Trophoblast cell (in vitro differentiated cells and primary cell): ENCODE measurements at regions not wholly inside any gene's neighbourhood (a gene's known extent, or its start where the extent isn't known, plus 50 kb on each side); places are given as distances from the start of the nearest gene placed in this dataset.

Experiments used
- DNase-seq, 2 donors: peaks; one replicate each; pipeline ENCODE4 v3.0.0-alpha.2; 2016
- H2AFZ ChIP-seq: 2 replicates; pipeline ENCODE4 v1.6.1; 2013; ENCODE audit warnings: low read length, moderate library complexity, mild to moderate bottlenecking; ENCODE audit not compliant: insufficient read depth, poor library complexity
- H2AK5ac ChIP-seq: 2 replicates; pipeline ENCODE4 v1.6.1; 2013; ENCODE audit warnings: mild to moderate bottlenecking, low read length
- H2BK120ac ChIP-seq: 2 replicates; pipeline ENCODE4 v1.6.1; 2013; ENCODE audit warnings: low read length, mild to moderate bottlenecking, moderate library complexity; ENCODE audit not compliant: insufficient read depth, poor library complexity
- H2BK12ac ChIP-seq: 2 replicates; pipeline ENCODE4 v1.6.1; 2013; ENCODE audit warnings: mild to moderate bottlenecking, low read length, moderate library complexity
- H2BK5ac ChIP-seq: 2 replicates; pipeline ENCODE4 v1.6.1; 2013; ENCODE audit warnings: low read length, low read depth, moderate library complexity, mild to moderate bottlenecking; ENCODE audit not compliant: poor library complexity
- H3K14ac ChIP-seq: 2 replicates; pipeline ENCODE4 v1.6.1; 2013; ENCODE audit warnings: mild to moderate bottlenecking, low read length
- H3K18ac ChIP-seq: 2 replicates; pipeline ENCODE4 v1.6.1; 2013; ENCODE audit warnings: mild to moderate bottlenecking, low read length
- H3K23ac ChIP-seq: 2 replicates; pipeline ENCODE4 v1.6.1; 2013; ENCODE audit warnings: low read length
- H3K27ac ChIP-seq: 2 replicates; pipeline ENCODE4 v1.5.1; 2013; ENCODE audit warnings: low read depth, mild to moderate bottlenecking, inconsistent platforms, low read length, moderate library complexity
- H3K27me3 ChIP-seq: 2 replicates; pipeline ENCODE4 v1.6.1; 2013; ENCODE audit warnings: inconsistent platforms, mild to moderate bottlenecking, low read length, moderate library complexity; ENCODE audit not compliant: insufficient read depth
- H3K36me3 ChIP-seq, 2 experiments: 1 replicate in 1 of 2; 2 replicates in 1 of 2; pipeline ENCODE4 v1.6.1; 2013; ENCODE audit warnings: low read length in 2 of 2, mild to moderate bottlenecking in 2 of 2, moderate library complexity in 1 of 2; ENCODE audit not compliant: insufficient read depth in 2 of 2, control insufficient read depth in 1 of 2
- H3K4ac ChIP-seq: 2 replicates; pipeline ENCODE4 v1.6.1; 2013; ENCODE audit warnings: low read depth, mild to moderate bottlenecking, low read length, moderate library complexity
- H3K4me1 ChIP-seq, 2 experiments: 1 replicate in 1 of 2; 2 replicates in 1 of 2; pipeline ENCODE4 v1.6.1; 2013; ENCODE audit warnings: low read length in 2 of 2, mild to moderate bottlenecking in 2 of 2, moderate library complexity in 1 of 2; ENCODE audit not compliant: insufficient read depth in 2 of 2, control insufficient read depth in 1 of 2
- H3K4me2 ChIP-seq: 2 replicates; pipeline ENCODE4 v1.6.1; 2013; ENCODE audit warnings: inconsistent platforms, mild to moderate bottlenecking, low read length, moderate library complexity
- H3K4me3 ChIP-seq: 2 replicates; pipeline ENCODE4 v1.5.1; 2013; ENCODE audit warnings: mild to moderate bottlenecking, low read depth, low read length, inconsistent platforms
- H3K79me1 ChIP-seq: one replicate; pipeline ENCODE4 v1.6.1; 2013; ENCODE audit warnings: low read length
- H3K79me2 ChIP-seq: 2 replicates; pipeline ENCODE4 v1.6.1; 2013; ENCODE audit warnings: low read length, mild to moderate bottlenecking; ENCODE audit not compliant: control insufficient read depth, insufficient read depth, poor library complexity
- H3K9ac ChIP-seq: 2 replicates; pipeline ENCODE4 v1.6.1; 2013; ENCODE audit warnings: mild to moderate bottlenecking, low read length
- H3K9me3 ChIP-seq: 2 replicates; pipeline ENCODE4 v1.6.1; 2013; ENCODE audit warnings: low read depth, mild to moderate bottlenecking, control low read depth, inconsistent platforms, low read length; ENCODE audit not compliant: insufficient read depth
- H4K12ac ChIP-seq: 2 replicates; pipeline ENCODE4 v1.6.1; 2013; ENCODE audit warnings: low read depth, mild to moderate bottlenecking, low read length, moderate library complexity
- H4K8ac ChIP-seq: 2 replicates; pipeline ENCODE4 v1.6.1; 2013; ENCODE audit warnings: low read depth, mild to moderate bottlenecking, low read length, moderate library complexity
- H4K91ac ChIP-seq: one replicate; pipeline ENCODE4 v1.6.1; 2013; ENCODE audit warnings: low read depth, mild to moderate bottlenecking, low read length, moderate library complexity
- WGBS: extraction: QIAGEN DNeasy Blood & Tissue Kit; methylation state at CpG from one replicate; pipeline ENCODE4 v1.1.7; 2013; ENCODE audit warnings: missing lambda C conversion rate; ENCODE audit not compliant: insufficient read length, insufficient coverage; ENCODE audit errors: extremely low coverage; 5-methylcytosine and 5-hydroxymethylcytosine counted together

- Histone ChIP-seq H3K4me3 (no peak overlapping the region), H3K18ac (no peak overlapping the region), H2BK12ac (no peak overlapping the region), H3K23ac (no peak overlapping the region), H3K79me1 (no peaks in the 10 kb centered on the region), H3K4me1 (peaks cover 3 to 7% of the 10 kb centered on the region in 2 experiments), H3K9ac (no peak overlapping the region), H3K4me2 (no peak overlapping the region), H4K91ac (no peak overlapping the region), H3K27ac (no peak overlapping the region), H3K27me3 (no peaks in the 10 kb centered on the region), H2BK5ac (no peak overlapping the region), H2AFZ (no peak overlapping the region), H4K8ac (no peak overlapping the region), H3K36me3 (no peaks in the 10 kb centered on the region), H3K9me3 (no peaks in the 10 kb centered on the region), H3K14ac (no peak overlapping the region), H2AK5ac (no peak overlapping the region), H3K4ac (no peak overlapping the region), H2BK120ac (no peak overlapping the region), H3K79me2 (no peaks in the 10 kb centered on the region), H4K12ac (no peak overlapping the region)
- DNase-seq = no peak
- no CpG with 5 or more reads among the region's 4 CpGs for WGBS
Observed at GRCh38 chr2:147479358-147479757, 365.5 kb upstream of the ACVR2A start.

GRCh38 chr2:147473075-147473474 lies 371.8 kb upstream of the ACVR2A start:
- H3K79me1 ChIP-seq = no peaks in the 10 kb centered on the region
- no peak overlapping the region for H2BK120ac ChIP-seq
- no peaks in the 10 kb centered on the region for H3K79me2 ChIP-seq
- no peak overlapping the region for H2AFZ ChIP-seq
- no peak overlapping the region for H4K91ac ChIP-seq
- no peaks in the 10 kb centered on the region for H3K27me3 ChIP-seq
- no peak overlapping the region for H3K9ac ChIP-seq
- no peak overlapping the region for H2BK12ac ChIP-seq
- no peak overlapping the region for H3K14ac ChIP-seq
- H3K18ac ChIP-seq = no peak overlapping the region
- H3K9me3 ChIP-seq = no peaks in the 10 kb centered on the region
- no peak overlapping the region for H3K4ac ChIP-seq
- H2AK5ac ChIP-seq = no peak overlapping the region
- H3K4me3 ChIP-seq = no peak overlapping the region
- no peak overlapping the region for H4K12ac ChIP-seq
- H2BK5ac ChIP-seq = no peak overlapping the region
- H3K23ac ChIP-seq = no peak overlapping the region
- no peaks in the 10 kb centered on the region for H3K36me3 ChIP-seq
- no peak overlapping the region for H3K27ac ChIP-seq
- H4K8ac ChIP-seq = no peak overlapping the region
- H3K4me1 ChIP-seq = no peaks in the 10 kb centered on the region
- no peak overlapping the region for H3K4me2 ChIP-seq
- DNase-seq = no peak

GRCh38 chr2:147471126-147471525 lies 373.7 kb upstream of the ACVR2A start:
- H3K23ac ChIP-seq = no peak overlapping the region

GRCh38 chr2:147469471-147469870 lies 375.4 kb upstream of the ACVR2A start:
- H3K4me2 ChIP-seq = no peak overlapping the region
- H2AFZ ChIP-seq = no peak overlapping the region
- no CpG with 5 or more reads among the region's 2 CpGs for WGBS
- no peak overlapping the region for H2BK5ac ChIP-seq
- H3K18ac ChIP-seq = no peak overlapping the region
- DNase-seq = no peak
- no peaks in the 10 kb centered on the region for H3K9me3 ChIP-seq
- H3K36me3 ChIP-seq = no peaks in the 10 kb centered on the region
- H4K8ac ChIP-seq = no peak overlapping the region
- H4K91ac ChIP-seq = no peak overlapping the region
- H3K14ac ChIP-seq = no peak overlapping the region
- no peak overlapping the region for H2BK120ac ChIP-seq
- H3K4me1 ChIP-seq = no peaks in the 10 kb centered on the region
- no peak overlapping the region for H3K4ac ChIP-seq
- no peak overlapping the region for H2AK5ac ChIP-seq
- no peak overlapping the region for H3K9ac ChIP-seq
- H3K79me2 ChIP-seq = no peaks in the 10 kb centered on the region
- H3K27ac ChIP-seq = no peak overlapping the region
- H3K27me3 ChIP-seq = no peaks in the 10 kb centered on the region
- no peak overlapping the region for H3K23ac ChIP-seq
- no peak overlapping the region for H4K12ac ChIP-seq
- H3K4me3 ChIP-seq = no peak overlapping the region
- H2BK12ac ChIP-seq = no peak overlapping the region
- H3K79me1 ChIP-seq = no peaks in the 10 kb centered on the region

More at GRCh38 chr2:147471126-147471525, 373.7 kb upstream of the ACVR2A start:
- Histone ChIP-seq H3K4me1 (no peaks in the 10 kb centered on the region), H4K12ac (no peak overlapping the region), H3K4me2 (no peak overlapping the region), H2BK5ac (no peak overlapping the region), H3K18ac (no peak overlapping the region), H2AK5ac (peak overlapping the region; percentile 25), H3K79me2 (no peaks in the 10 kb centered on the region), H4K91ac (no peak overlapping the region), H2BK120ac (no peak overlapping the region), H3K4ac (no peak overlapping the region), H2AFZ (no peak overlapping the region), H4K8ac (no peak overlapping the region), H3K79me1 (no peaks in the 10 kb centered on the region), H3K9ac (no peak overlapping the region), H3K27me3 (no peaks in the 10 kb centered on the region), H3K27ac (no peak overlapping the region), H3K9me3 (no peaks in the 10 kb centered on the region), H3K36me3 (no peaks in the 10 kb centered on the region), H3K14ac (no peak overlapping the region), H2BK12ac (no peak overlapping the region), H3K4me3 (no peak overlapping the region)
- WGBS = no CpG with 5 or more reads among the region's 1 CpG
- no peak for DNase-seq
